Tibial nerve (tissue), 4 donors: ENCODE measurements at regions not wholly inside any gene's neighbourhood (a gene's known extent, or its start where the extent isn't known, plus 50 kb on each side); places are given as distances from the start of the nearest gene placed in this dataset.
"Not testable (repeated sequence)": the region's sequence is repeated elsewhere in the genome, so short reads cannot be mapped to it uniquely, and the experiment has no call there.

Experiments used
- EP300 ChIP-seq, 2 donors: sonication (generic); formaldehyde crosslinking; IDR thresholded peaks; one replicate each; pipeline ENCODE4 v1.6.1; 2017; ENCODE audit warnings: antibody characterized with exemption in 2 of 2, mild to moderate bottlenecking in 1 of 2
- POLR2A ChIP-seq, 2 donors: fragments of 450-650 bp; IDR thresholded peaks; one replicate each; pipeline ENCODE4 v1.6.1; 2017; ENCODE audit warnings: antibody characterized with exemption in 2 of 2, mild to moderate bottlenecking in 2 of 2, moderate library complexity in 2 of 2
- TF ChIP-seq, protein P1 (sequence below), 5 experiments: fragments of 200-600 bp in 3 of 5; fragments of 450-650 bp in 2 of 5; sonication (generic) in 3 of 5; IDR thresholded peaks; one replicate each; pipeline ENCODE4 v1.5.1; 2016 to 2019; ENCODE audit warnings: antibody characterized with exemption in 5 of 5, mild to moderate bottlenecking in 3 of 5, moderate library complexity in 2 of 5

DNA sequence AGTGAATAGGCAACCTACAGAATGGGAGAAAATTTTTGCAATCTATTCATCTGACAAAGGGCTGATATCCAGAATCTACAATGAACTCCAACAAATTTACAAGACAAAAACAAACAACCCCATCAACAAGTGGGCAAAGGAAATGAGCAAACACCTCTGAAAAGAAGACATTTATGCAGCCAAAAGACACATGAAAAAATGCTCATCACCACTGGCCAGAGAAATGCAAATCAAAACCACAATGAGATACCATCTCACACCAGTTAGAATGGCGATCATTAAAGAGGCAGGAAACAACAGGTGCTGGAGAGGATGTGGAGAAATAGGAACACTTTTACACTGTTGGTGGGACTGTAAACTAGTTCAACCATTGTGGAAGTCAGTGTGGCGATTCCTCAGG, 114.0 kb upstream of the ROPN1B start:
- TF ChIP-seq, protein P1, sequence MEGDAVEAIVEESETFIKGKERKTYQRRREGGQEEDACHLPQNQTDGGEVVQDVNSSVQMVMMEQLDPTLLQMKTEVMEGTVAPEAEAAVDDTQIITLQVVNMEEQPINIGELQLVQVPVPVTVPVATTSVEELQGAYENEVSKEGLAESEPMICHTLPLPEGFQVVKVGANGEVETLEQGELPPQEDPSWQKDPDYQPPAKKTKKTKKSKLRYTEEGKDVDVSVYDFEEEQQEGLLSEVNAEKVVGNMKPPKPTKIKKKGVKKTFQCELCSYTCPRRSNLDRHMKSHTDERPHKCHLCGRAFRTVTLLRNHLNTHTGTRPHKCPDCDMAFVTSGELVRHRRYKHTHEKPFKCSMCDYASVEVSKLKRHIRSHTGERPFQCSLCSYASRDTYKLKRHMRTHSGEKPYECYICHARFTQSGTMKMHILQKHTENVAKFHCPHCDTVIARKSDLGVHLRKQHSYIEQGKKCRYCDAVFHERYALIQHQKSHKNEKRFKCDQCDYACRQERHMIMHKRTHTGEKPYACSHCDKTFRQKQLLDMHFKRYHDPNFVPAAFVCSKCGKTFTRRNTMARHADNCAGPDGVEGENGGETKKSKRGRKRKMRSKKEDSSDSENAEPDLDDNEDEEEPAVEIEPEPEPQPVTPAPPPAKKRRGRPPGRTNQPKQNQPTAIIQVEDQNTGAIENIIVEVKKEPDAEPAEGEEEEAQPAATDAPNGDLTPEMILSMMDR (IDR thresholded peaks at IDR 0.05), result not testable (repeated sequence)
- not testable (repeated sequence) for TF ChIP-seq POLR2A, EP300 (IDR thresholded peaks at IDR 0.05)
